GM18511 (cell line): ENCODE measurements at regions not wholly inside any gene's neighbourhood (a gene's known extent, or its start where the extent isn't known, plus 50 kb on each side); places are given as distances from the start of the nearest gene placed in this dataset.
"Not testable (repeated sequence)": the region's sequence is repeated elsewhere in the genome, so short reads cannot be mapped to it uniquely, and the experiment has no call there.

Source experiments
- ATAC-seq: cut with Tn5 transposase; IDR thresholded peaks from one replicate; pipeline ENCODE4 v1.9.1; 2021; ENCODE audit warnings: mild to moderate bottlenecking, moderate library complexity; ENCODE audit not compliant: unreplicated experiment

- ATAC-seq = not testable (repeated sequence)
Measured at GRCh38 chr12:74676955-74677354, 139.3 kb downstream of the ATXN7L3B start.

DNA sequence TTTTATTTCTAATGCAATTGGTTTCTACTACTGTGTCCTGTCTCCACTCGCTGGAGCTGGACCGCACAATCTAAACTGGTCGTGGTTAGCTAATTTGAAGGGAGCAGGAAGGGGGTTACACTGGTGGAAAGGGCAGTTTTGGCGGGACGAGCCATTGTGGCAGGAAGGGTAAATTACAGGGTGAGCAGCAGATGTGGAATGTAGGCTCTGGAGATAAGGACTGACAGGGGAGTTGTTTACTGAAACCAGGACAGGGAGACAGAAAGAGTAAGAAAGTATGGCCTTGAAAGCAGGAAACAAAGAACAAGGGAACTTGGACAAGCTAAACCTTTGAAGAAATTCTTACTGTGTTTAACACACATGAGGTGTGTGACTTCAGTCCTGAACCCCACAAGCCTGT lies 147.8 kb downstream of the ATXN7L3B start:
- ATAC-seq = no peak

DNA sequence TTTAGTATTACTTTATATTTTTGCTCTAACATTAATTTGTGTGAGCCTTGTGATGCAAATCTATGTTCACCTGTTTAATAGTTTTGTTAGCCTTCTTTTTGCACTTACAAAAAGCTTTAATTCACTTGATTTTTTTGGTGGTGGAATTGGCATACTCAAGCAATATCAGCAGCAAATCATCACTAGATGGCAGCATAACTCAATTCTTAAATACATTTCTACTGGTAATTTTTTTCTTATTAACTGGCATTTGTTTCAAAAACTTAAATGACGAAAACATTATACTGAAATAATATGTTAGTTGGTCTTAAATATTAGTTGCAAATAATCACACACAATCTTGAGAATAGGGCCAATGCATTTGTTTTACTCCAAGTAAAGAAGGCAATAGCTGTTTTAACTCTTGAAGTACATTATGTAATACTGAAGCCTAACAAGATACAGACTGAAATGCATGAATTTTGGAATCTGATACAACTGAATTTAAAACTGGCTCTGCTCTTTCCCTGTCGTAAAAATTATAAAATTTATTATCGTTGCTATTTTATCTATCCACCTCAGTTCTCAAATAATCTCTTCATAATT lies 151.5 kb downstream of the ATXN7L3B start:
- peak; percentile 63 for ATAC-seq

GRCh38 chr12:74689929-74690328 lies 152.3 kb downstream of the ATXN7L3B start:
- no peak for ATAC-seq

DNA sequence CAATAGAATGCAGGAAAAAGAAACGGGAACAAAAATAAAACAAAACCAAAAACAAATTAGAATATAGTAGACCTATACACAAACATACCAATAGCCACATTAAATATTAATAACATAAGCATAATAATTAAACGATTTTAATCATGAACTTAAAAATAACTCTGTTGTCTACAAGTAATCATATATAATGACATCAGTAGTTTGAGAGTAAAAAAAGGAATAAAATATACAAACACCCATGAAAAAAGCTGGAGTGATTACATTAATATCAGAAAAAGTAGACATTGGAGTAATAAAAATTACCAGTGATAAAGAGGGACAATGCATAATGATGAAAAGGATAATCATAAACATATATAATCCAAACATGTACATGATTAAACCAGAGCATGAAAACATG lies 181.8 kb downstream of the ATXN7L3B start:
- no peak for ATAC-seq

- ATAC-seq = peak; percentile 52
Measured at GRCh38 chr12:74722709-74723108, 185.1 kb downstream of the ATXN7L3B start.

GRCh38 chr12:74725154-74725553 lies 187.5 kb downstream of the ATXN7L3B start:
- no peak for ATAC-seq

DNA sequence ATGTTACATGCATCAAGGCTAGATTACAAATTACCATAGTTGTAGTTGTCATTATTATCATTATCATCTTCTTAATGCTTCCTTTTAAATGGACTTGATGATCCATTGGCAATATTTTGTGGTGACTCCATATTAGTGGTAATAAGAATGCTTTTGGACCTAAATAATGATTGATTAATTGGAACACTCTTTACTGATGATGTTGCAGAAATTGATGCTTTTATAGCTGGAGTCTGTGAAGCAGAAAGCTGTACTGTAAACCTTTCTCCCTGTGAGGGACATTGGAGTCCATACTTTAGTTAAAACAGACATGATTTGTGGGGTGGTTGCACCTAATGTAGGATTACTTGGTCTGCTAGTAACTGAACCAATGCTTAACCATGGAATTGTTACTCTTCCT lies 190.4 kb downstream of the ATXN7L3B start:
- ATAC-seq = no peak

GRCh38 chr12:74732164-74732784 lies 194.6 kb downstream of the ATXN7L3B start:
- no peak for ATAC-seq

GRCh38 chr12:74732826-74733225 lies 195.2 kb downstream of the ATXN7L3B start:
- ATAC-seq = no peak

DNA sequence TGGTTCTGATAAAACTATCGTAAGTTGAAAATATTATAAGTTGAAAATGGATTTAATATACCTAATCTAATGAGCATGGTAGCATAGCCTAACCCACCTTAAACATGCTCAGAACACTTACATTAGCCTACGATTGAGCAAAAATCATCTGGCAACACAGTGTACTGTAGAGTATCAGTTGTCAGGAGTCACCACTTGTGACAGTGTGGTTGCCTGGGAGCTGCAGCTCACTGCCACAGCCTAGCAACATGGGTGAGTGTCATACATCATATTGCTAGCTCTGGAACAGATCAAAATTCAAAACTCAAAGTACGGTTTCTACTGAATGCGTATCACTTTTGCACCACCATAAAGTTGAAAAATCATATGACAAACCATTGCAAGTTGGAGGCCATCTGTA lies 203.5 kb downstream of the ATXN7L3B start:
- no peak for ATAC-seq

DNA sequence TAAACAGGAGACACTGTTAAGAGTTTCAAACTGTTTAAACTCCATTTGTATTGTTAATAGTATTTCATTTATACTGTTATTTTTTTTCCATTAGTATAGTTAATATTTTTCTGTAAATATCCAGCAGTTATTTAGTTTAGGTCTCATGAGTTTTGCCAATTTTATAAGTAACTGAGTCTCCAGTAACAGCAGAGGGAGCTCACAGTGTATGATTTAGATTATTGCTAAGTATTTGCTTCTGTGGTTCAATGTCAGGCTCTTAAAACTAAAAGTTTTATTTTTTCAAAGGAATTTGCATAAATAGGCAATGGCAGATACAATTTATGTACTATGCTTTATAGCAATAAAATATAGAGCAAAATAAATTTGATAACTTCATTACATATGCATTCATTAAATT lies 209.7 kb downstream of the ATXN7L3B start:
- ATAC-seq = no peak

DNA sequence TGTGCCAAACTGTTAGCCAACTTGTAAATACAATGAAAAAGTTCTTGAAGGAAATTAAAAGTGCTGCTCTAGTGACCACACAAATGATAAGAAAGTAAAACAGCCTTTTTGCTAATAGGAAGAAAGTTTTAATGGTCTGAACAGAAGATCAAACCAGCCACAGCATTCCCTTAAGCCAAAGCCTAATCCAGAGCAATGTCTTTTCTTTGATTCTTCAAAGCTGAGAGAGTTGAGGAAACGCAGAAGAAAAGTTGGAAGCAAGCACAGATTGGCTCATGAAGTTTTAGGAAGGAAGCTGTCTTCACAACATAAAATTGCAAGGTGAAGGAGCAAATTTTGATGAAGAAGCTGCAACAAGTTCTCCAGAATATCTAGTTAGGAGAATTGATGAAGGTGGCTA lies 213.8 kb downstream of the ATXN7L3B start:
- ATAC-seq = no peak

- no peak for ATAC-seq
Measured at GRCh38 chr12:74752215-74752614, 214.6 kb downstream of the ATXN7L3B start.

DNA sequence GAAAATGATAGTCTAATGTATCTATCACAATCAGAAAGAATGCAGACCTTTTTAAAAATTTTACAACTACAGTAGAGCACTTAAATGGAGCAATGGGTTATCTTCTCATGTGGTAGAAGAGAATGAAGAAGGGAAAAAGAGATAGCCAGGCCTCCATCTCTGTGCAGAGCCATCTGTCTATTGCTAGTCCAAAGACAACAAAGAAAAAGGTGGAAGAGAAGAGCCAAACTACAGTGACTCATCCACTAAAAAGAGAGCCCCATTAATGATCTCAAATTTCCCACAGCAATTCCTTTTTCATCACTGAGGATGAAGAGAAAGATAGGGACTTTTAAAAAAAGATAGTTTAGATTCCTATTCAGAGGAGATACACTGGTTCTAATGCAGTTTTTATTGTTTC lies 232.9 kb downstream of the ATXN7L3B start:
- ATAC-seq = no peak

GRCh38 chr12:74775276-74775675 lies 237.6 kb downstream of the ATXN7L3B start:
- no peak for ATAC-seq

- no peak for ATAC-seq
Measured at GRCh38 chr12:74776378-74776777, 238.7 kb downstream of the ATXN7L3B start.

- no peak for ATAC-seq
Measured at GRCh38 chr12:74780182-74780849, 242.7 kb downstream of the ATXN7L3B start.

DNA sequence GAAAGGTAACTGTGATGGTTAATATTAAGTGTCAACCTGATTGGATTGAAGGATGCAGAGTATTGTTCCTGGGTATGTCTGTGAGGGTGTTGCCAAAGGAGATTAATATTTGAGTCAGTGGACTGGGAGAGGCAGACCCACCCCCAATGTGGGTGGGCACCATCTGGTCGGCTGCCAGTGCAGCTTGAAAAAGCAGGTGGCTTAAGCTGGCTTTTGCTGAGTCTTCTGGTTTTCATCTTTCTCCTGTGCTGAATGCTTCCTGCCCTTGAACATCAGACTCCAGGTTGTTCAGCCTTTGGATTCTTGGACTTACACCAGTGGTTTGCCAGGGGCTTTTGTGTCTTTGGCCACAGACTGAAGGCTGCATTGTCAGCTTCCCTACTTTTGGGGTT lies 243.2 kb downstream of the ATXN7L3B start:
- ATAC-seq = not testable (repeated sequence)

DNA sequence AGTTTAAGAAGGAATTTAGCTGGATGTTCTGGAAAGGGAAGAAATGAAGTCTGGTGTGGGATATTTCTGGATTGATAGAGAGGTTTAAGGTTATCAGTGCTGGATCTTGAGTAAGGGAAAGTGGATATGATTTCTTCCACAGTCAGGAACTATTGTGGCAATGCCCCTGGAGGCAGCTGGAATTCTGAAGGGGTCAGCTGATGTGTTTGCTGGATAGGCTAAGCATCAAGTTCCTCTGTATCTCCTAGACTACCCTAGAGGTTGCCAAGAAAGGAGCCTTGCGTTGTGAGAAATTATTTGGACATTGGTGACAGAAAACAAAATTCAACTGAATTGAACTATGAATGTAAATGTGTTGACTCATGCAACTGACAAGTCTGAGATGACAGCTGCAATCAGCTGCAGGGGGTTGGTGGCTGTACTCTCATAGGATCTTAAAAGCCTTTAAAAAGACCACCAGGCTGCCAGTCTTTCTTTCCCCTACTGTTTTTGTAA lies 244.4 kb downstream of the ATXN7L3B start:
- no peak for ATAC-seq

- no peak for ATAC-seq
Measured at GRCh38 chr12:74790931-74791330, 253.3 kb downstream of the ATXN7L3B start.

- no peak for ATAC-seq
Measured at GRCh38 chr12:74791365-74791764, 253.7 kb downstream of the ATXN7L3B start.
